ENCODE measurements at regions not wholly inside any gene's neighbourhood (a gene's known extent, or its start where the extent isn't known, plus 50 kb on each side); places are given as distances from the start of the nearest gene placed in this dataset.

GRCh38 chr4:151462554-151462953 is 53.6 kb downstream of the FHIP1A start:
- H3K4me1 ChIP-seq (ENCODE audit: control insufficient read depth, insufficient read depth, low read length): no peaks in the 10 kb centered on the region
- H2BK5ac ChIP-seq (ENCODE audit: low read depth, low read length, poor library complexity, severe bottlenecking): no peak overlapping the region
- DNase-seq (no peak), ATAC-seq (ENCODE audit: low read depth) (no peak)
- no peak overlapping the region for H2BK120ac ChIP-seq (ENCODE audit: low read depth, low read length)
- no peak overlapping the region for H2BK20ac ChIP-seq (ENCODE audit: low read depth, low read length)
- H4K91ac ChIP-seq (ENCODE audit: insufficient read depth, low read depth, low read length): no peak overlapping the region
- no peaks in the 10 kb centered on the region for H3K79me1 ChIP-seq (ENCODE audit: low read depth in 1 of 2, low read length in 2 of 2)
- no peak overlapping the region for H2AK9ac ChIP-seq (replicated peaks; ENCODE audit: low read depth, low read length, poor library complexity)
- no TSS peak for BruUV-seq (replicated peaks)
- no peak overlapping the region for H3K27ac ChIP-seq (ENCODE audit: insufficient read depth, low read length)
- dilution Hi-C loops (cut with HindIII; ENCODE audit: low sequenced_read_pairs, unreplicated experiment) (no loop called here), in situ Hi-C loops (cut with MboI; ENCODE audit: low sequenced_read_pairs) (no loop called here), intact Hi-C loops (cut with micrococcal nuclease) (no loop called here)
- no peak overlapping the region for H3K4me3 ChIP-seq (ENCODE audit: insufficient read depth, low read depth, low read length)
- H4K5ac ChIP-seq (ENCODE audit: low read depth, low read length): no peak overlapping the region
- peaks cover 9% of the 10 kb centered on the region; the same call in 1 of the 2 replicates for H3K27me3 ChIP-seq (ENCODE audit: control insufficient read depth, insufficient read depth, low read length)
- no peak overlapping the region for H4K8ac ChIP-seq (ENCODE audit: low read depth in 2 of 2, low read length in 2 of 2)
- no peak overlapping the region for H2AK5ac ChIP-seq (ENCODE audit: low read depth, low read length)
- no peak overlapping the region for H3K18ac ChIP-seq (ENCODE audit: low read depth, low read length)
- H4K20me1 ChIP-seq (ENCODE audit: insufficient read depth, low read length): no peaks in the 10 kb centered on the region
- no peak overlapping the region for H2BK15ac ChIP-seq (ENCODE audit: low read depth, low read length)
- H3K56ac ChIP-seq (ENCODE audit: extremely low read depth, insufficient read depth, low read length): no peak overlapping the region
- WGBS, 2 experiments (ENCODE audit: extremely low coverage in 2 of 2, insufficient read length in 1 of 2): 80% methylated on average over 1 of the region's 1 CpG; no CpG with 5 or more reads in 1 of the 2 experiments
- ChIA-PET POLR2A (ENCODE audit: unreplicated experiment) (no interaction called here), CTCF (no interaction called here)
- H3K9me1 ChIP-seq (ENCODE audit: insufficient read depth, low read length): no peaks in the 10 kb centered on the region
- H3K4ac ChIP-seq (ENCODE audit: low read depth, low read length): no peak overlapping the region
- no peak overlapping the region for H2AFZ ChIP-seq (replicated peaks; ENCODE audit: low read length, poor library complexity)
- H3K4me2 ChIP-seq (ENCODE audit: low read depth, low read length): no peak overlapping the region
- no peaks in the 10 kb centered on the region for H3K36me3 ChIP-seq (ENCODE audit: control insufficient read depth, insufficient read depth, low read length)
- TF ChIP-seq USF2 (IDR thresholded peaks at IDR 0.05; ENCODE audit: low read depth, low read length) (no peak), RFX5 (IDR thresholded peaks at IDR 0.05; ENCODE audit: low read depth, low read length) (no peak), FOS (IDR thresholded peaks at IDR 0.05; ENCODE audit: low read depth, low read length) (no peak), MAFK (IDR thresholded peaks at IDR 0.05; ENCODE audit: low read depth, low read length) (no peak), CHD1 (IDR thresholded peaks at IDR 0.05; ENCODE audit: low read depth, low read length) (no peak), NFE2L2 (IDR thresholded peaks at IDR 0.05; ENCODE audit: low read depth, low read length) (no peak), ELK1 (IDR thresholded peaks at IDR 0.05; ENCODE audit: borderline replicate concordance, low read depth, low read length) (no peak), POLR2A (IDR thresholded peaks at IDR 0.05; ENCODE audit: low read depth, low read length) (no peak)
- no peak overlapping the region for H3K14ac ChIP-seq (replicated peaks; ENCODE audit: low read depth, low read length)
- H3K9ac ChIP-seq (ENCODE audit: low read depth, low read length): no peak overlapping the region
- H3K23ac ChIP-seq (ENCODE audit: low read depth, low read length): no peak overlapping the region
- no peaks in the 10 kb centered on the region for H3K9me3 ChIP-seq (ENCODE audit: control insufficient read depth, insufficient read depth, low read length)

Measured in IMR-90 (cell line).